ENCODE measurements at regions not wholly inside any gene's neighbourhood (a gene's known extent, or its start where the extent isn't known, plus 50 kb on each side); places are given as distances from the start of the nearest gene placed in this dataset.

DNA sequence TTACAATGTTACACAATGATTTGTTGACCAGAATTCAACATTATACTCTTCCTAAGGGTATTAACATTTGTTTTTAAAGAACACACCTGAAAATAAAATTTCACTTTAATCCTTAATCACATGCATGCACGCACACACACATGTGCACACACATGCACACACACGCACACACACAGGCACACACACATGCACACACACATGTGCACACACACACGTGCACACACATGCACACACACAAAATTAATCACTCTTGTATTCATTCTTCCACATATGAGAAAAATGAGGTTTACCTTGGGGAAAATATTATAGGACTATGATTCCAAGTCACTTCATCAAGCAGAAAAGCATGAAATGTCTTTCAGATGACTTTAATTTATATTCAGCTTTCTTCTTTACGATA is 331.8 kb upstream of the PLD5 start:
- H3K79me2 ChIP-seq (ENCODE audit: insufficient read depth, low read depth, low read length): no peaks in the 10 kb centered on the region
- BruUV-seq (replicated peaks): no TSS peak

DNA sequence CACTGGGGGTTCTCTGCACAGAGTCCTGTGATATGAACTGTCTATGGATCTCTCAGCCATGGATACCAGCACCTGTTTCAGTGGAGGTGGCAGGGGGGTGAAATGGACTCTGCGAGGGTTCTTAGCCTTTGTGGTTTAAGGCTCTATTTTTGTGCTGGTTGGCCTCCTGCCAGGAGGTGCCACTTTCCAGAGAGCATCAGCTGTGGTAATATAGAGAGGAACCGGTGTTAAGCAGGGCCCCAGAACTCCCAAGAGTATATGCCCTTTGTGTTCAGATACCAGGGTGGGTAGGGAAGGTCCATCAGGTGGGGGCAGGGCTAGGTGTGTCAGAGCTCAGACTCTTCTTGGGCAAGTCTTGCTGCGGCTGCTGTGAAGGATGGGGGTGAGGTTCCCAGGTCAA is 330.0 kb upstream of the PLD5 start:
- DNase-seq (ENCODE audit: low spot score): no peak
- no peak overlapping the region for H3K27ac ChIP-seq (ENCODE audit: low read depth, low read length, poor library complexity, severe bottlenecking)
- no peaks in the 10 kb centered on the region for H3K79me2 ChIP-seq (ENCODE audit: insufficient read depth, low read depth, low read length)
- H3K4me2 ChIP-seq (ENCODE audit: low read length): no peak overlapping the region
- H4K20me1 ChIP-seq (ENCODE audit: insufficient read depth, low read length): no peaks in the 10 kb centered on the region
- no TSS peak for BruUV-seq (replicated peaks)
- POLR2A ChIA-PET: interaction anchor here (0.6 kb wide), 1 partner anchor 930 kb away, joined by 3 read pairs; no protein-coding TSS in a partner anchor
- no peaks in the 10 kb centered on the region for H3K4me1 ChIP-seq (ENCODE audit: insufficient read depth, low read length, poor library complexity, severe bottlenecking)
- H3K4me3 ChIP-seq (ENCODE audit: low read depth, low read length, poor library complexity, severe bottlenecking): no peak overlapping the region
- no peaks in the 10 kb centered on the region for H3K36me3 ChIP-seq (ENCODE audit: insufficient read depth, low read length)
- CTCF ChIA-PET (ENCODE audit: unreplicated experiment): no interaction called here
- H3K9me3 ChIP-seq (ENCODE audit: low read length): no peaks in the 10 kb centered on the region
- H2AFZ ChIP-seq (ENCODE audit: low read length): no peak overlapping the region
- intact Hi-C loops (cut with micrococcal nuclease; ENCODE audit: unreplicated experiment): no loop called here
- TF ChIP-seq, protein P1, sequence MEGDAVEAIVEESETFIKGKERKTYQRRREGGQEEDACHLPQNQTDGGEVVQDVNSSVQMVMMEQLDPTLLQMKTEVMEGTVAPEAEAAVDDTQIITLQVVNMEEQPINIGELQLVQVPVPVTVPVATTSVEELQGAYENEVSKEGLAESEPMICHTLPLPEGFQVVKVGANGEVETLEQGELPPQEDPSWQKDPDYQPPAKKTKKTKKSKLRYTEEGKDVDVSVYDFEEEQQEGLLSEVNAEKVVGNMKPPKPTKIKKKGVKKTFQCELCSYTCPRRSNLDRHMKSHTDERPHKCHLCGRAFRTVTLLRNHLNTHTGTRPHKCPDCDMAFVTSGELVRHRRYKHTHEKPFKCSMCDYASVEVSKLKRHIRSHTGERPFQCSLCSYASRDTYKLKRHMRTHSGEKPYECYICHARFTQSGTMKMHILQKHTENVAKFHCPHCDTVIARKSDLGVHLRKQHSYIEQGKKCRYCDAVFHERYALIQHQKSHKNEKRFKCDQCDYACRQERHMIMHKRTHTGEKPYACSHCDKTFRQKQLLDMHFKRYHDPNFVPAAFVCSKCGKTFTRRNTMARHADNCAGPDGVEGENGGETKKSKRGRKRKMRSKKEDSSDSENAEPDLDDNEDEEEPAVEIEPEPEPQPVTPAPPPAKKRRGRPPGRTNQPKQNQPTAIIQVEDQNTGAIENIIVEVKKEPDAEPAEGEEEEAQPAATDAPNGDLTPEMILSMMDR (conservative IDR thresholded peaks at IDR 0.05; ENCODE audit: low read length): no peak
- TF ChIP-seq EZH2phosphoT487 (IDR thresholded peaks at IDR 0.05; ENCODE audit: borderline replicate concordance, low read depth, low read length): no peak
- no peaks in the 10 kb centered on the region for H3K9me2 ChIP-seq (ENCODE audit: insufficient read depth, low read length)

More for the DNA sequence above, 331.8 kb upstream of the PLD5 start:
- CTCF ChIA-PET (ENCODE audit: unreplicated experiment): no interaction called here
- Histone ChIP-seq H3K9me3 (ENCODE audit: low read length) (no peaks in the 10 kb centered on the region), H3K36me3 (ENCODE audit: insufficient read depth, low read length) (no peaks in the 10 kb centered on the region), H4K20me1 (ENCODE audit: insufficient read depth, low read length) (no peaks in the 10 kb centered on the region), H2AFZ (ENCODE audit: low read length) (no peak overlapping the region), H3K4me3 (ENCODE audit: low read depth, low read length, poor library complexity, severe bottlenecking) (no peak overlapping the region), H3K4me2 (ENCODE audit: low read length) (no peak overlapping the region), H3K9me2 (ENCODE audit: insufficient read depth, low read length) (no peaks in the 10 kb centered on the region), H3K4me1 (ENCODE audit: insufficient read depth, low read length, poor library complexity, severe bottlenecking) (no peaks in the 10 kb centered on the region), H3K27ac (ENCODE audit: low read depth, low read length, poor library complexity, severe bottlenecking) (no peak overlapping the region)
- no peak for TF ChIP-seq EZH2phosphoT487 (IDR thresholded peaks at IDR 0.05; ENCODE audit: borderline replicate concordance, low read depth, low read length)
- TF ChIP-seq, protein P1 (conservative IDR thresholded peaks at IDR 0.05; ENCODE audit: low read length): no peak
- DNase-seq (ENCODE audit: low spot score): no peak
- POLR2A ChIA-PET: interaction anchor here (0.6 kb wide), 1 partner anchor 29 kb away, joined by 3 read pairs; no protein-coding TSS in a partner anchor
- intact Hi-C loops (cut with micrococcal nuclease; ENCODE audit: unreplicated experiment): no loop called here

DNA sequence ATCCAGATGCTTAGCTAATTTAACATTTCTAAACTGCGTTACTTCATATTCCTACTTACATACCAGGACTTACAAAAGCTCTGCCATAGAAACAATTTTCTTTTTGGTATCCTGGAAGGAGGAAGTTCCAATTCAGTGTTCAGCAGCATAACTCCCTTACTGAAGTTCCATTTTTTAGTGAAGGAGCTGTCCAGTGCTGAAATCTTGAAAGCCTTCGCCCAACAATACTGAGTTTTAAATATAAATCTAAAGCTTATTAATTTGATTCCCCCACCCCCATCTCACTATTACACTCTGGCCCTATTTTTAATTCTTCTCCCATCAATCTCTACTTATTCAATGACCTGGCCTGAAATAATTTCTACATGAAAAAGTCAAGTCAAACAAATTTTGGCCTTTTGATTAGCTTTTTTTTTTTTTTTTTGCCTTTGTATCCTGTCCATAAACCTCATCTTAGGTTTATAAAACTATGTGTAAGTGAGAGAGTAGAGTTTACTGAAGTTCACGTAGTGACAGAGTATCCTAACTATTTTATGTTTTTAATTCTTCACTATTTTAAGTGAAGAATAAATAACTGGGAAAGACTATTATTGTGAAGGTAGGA is 323.0 kb upstream of the PLD5 start:
- POLR2A ChIA-PET: interaction anchor here (0.6 to 1.0 kb wide), 3 partner anchors 22 to 351 kb away, joined by 3 to 4 read pairs (median 4); no protein-coding TSS in a partner anchor
- Histone ChIP-seq H3K4me2 (ENCODE audit: low read length) (no peak overlapping the region), H3K79me2 (ENCODE audit: insufficient read depth, low read depth, low read length) (no peaks in the 10 kb centered on the region), H3K4me1 (ENCODE audit: insufficient read depth, low read length, poor library complexity, severe bottlenecking) (no peaks in the 10 kb centered on the region), H3K36me3 (ENCODE audit: insufficient read depth, low read length) (no peaks in the 10 kb centered on the region), H2AFZ (ENCODE audit: low read length) (no peak overlapping the region), H3K4me3 (ENCODE audit: low read depth, low read length, poor library complexity, severe bottlenecking) (no peak overlapping the region), H4K20me1 (ENCODE audit: insufficient read depth, low read length) (no peaks in the 10 kb centered on the region), H3K9me2 (ENCODE audit: insufficient read depth, low read length) (no peaks in the 10 kb centered on the region), H3K27ac (ENCODE audit: low read depth, low read length, poor library complexity, severe bottlenecking) (no peak overlapping the region), H3K9me3 (ENCODE audit: low read length) (no peaks in the 10 kb centered on the region)
- peak; percentile 19 for DNase-seq (ENCODE audit: low spot score)
- intact Hi-C loops (cut with micrococcal nuclease; ENCODE audit: unreplicated experiment): no loop called here
- BruUV-seq (replicated peaks): no TSS peak
- TF ChIP-seq, protein P1 (conservative IDR thresholded peaks at IDR 0.05; ENCODE audit: low read length): no peak
- TF ChIP-seq EZH2phosphoT487 (IDR thresholded peaks at IDR 0.05; ENCODE audit: borderline replicate concordance, low read depth, low read length): no peak
- CTCF ChIA-PET (ENCODE audit: unreplicated experiment): no interaction called here

Measured in OCI-LY7 (cell line).